HCT116 (cell line): ENCODE measurements at regions not wholly inside any gene's neighbourhood (a gene's known extent, or its start where the extent isn't known, plus 50 kb on each side); places are given as distances from the start of the nearest gene placed in this dataset.

Experiments
- ATAC-seq: fragments of 200-7000 bp; cut with Tn5 transposase; 2 replicates; pipeline ENCODE4 v1.9.1; 2020; ENCODE audit warnings: mild to moderate bottlenecking, moderate library complexity
- BruUV-seq: library from RNA; stranded (reverse); fragments of 400-500 nt; replicated peaks from 2 replicates; lab custom pipeline; 2021; lab: Mats Ljungman, UMichigan
- CTCF ChIA-PET: fragments of 300-600 bp; sonication (Branson Sonifier 250); formaldehyde crosslinking; loops from one replicate; lab custom pipeline; 2021; ENCODE audit warnings: antibody characterized with exemption; lab: Charles Lee
- POLR2A ChIA-PET: fragments of 300-600, 350-600 bp; sonication (Branson Sonifier 250); formaldehyde crosslinking; loops from one replicate; lab custom pipeline; 2021; ENCODE audit warnings: antibody characterized with exemption; lab: Charles Lee
- RAD21 ChIA-PET, 2 experiments: fragments of 300-600 bp; sonication (Branson Sonifier 250); formaldehyde crosslinking; loops; one replicate each; lab custom pipeline; 2023; ENCODE audit warnings: low total read pairs in 2 of 2; ENCODE audit not compliant: uncharacterized antibody in 2 of 2, unreplicated experiment in 2 of 2, low non-redundant PET in 1 of 2; lab: Charles Lee
- DNase-seq: peaks from one replicate; pipeline ENCODE4 v3.0.0-alpha.2; 2010; ENCODE audit warnings: low read depth, low spot score
- H2AFZ ChIP-seq: fragments of 200-600 bp; shearing (Covaris generic), sonication (generic); 2 replicates; pipeline ENCODE4 v1.6.1; 2017; ENCODE audit warnings: low read depth, mixed run types, mixed read lengths, antibody characterized with exemption, low read length; ENCODE audit not compliant: poor library complexity, severe bottlenecking
- H3K27ac ChIP-seq: 2 replicates; pipeline ENCODE4 v1.5.1; 2012; ENCODE audit warnings: low read depth, low read length
- H3K27me3 ChIP-seq: fragments of 200-600 bp; sonication (generic); 2 replicates; pipeline ENCODE4 v1.6.1; 2016; ENCODE audit warnings: mixed run types, low read length, mixed read lengths; ENCODE audit not compliant: insufficient read depth
- H3K36me3 ChIP-seq, 2 experiments: fragments of 200-500 bp in 1 of 2; fragments of 200-600 bp in 1 of 2; sonication (Bioruptor generic) in 1 of 2; sonication (generic) in 1 of 2; 2 replicates each; pipeline versions ENCODE4 v1.5.1 to v1.6.1; 2014 to 2016; ENCODE audit warnings: low read length in 2 of 2, inconsistent platforms in 1 of 2, mixed read lengths in 1 of 2, mixed run types in 1 of 2; ENCODE audit not compliant: insufficient read depth in 2 of 2, control insufficient read depth in 1 of 2
- H3K4me1 ChIP-seq, 2 experiments: fragments of 200-600 bp in 1 of 2; sonication (generic) in 1 of 2; 2 replicates each; pipeline versions ENCODE4 v1.5.1 to v1.6.1; 2012 to 2017; ENCODE audit warnings: low read length in 2 of 2, inconsistent platforms in 1 of 2, mild to moderate bottlenecking in 1 of 2, mixed read lengths in 1 of 2, mixed run types in 1 of 2, moderate library complexity in 1 of 2; ENCODE audit not compliant: insufficient read depth in 2 of 2, control insufficient read depth in 1 of 2
- H3K4me2 ChIP-seq: fragments of 200-600 bp; sonication (generic); 2 replicates; pipeline ENCODE4 v1.6.1; 2017; ENCODE audit warnings: mixed run types, low read length, mixed read lengths
- H3K4me3 ChIP-seq, 2 experiments: fragments of 200-600 bp in 1 of 2; sonication (generic) in 1 of 2; replicated peaks in 1 of 2; 2 replicates each; pipeline ENCODE4 v1.5.1; 2011 to 2016; ENCODE audit warnings: low read length in 2 of 2, control low read depth in 1 of 2, low read depth in 1 of 2, mild to moderate bottlenecking in 1 of 2, mixed read lengths in 1 of 2, mixed run types in 1 of 2
- H3K79me2 ChIP-seq: fragments of 200-600 bp; sonication (generic); 2 replicates; pipeline ENCODE4 v1.6.1; 2017; ENCODE audit warnings: mild to moderate bottlenecking, mixed run types, low read length, moderate library complexity, mixed read lengths; ENCODE audit not compliant: insufficient read depth
- H3K9ac ChIP-seq: fragments of 200-600 bp; sonication (generic); 2 replicates; pipeline ENCODE4 v1.6.1; 2016; ENCODE audit warnings: low read length, mixed read lengths
- H3K9me2 ChIP-seq: fragments of 200-600 bp; sonication (generic), shearing (Covaris generic); 2 replicates; pipeline ENCODE4 v1.6.1; 2017; ENCODE audit warnings: mixed run types, mild to moderate bottlenecking, moderate library complexity; ENCODE audit not compliant: insufficient read depth
- H3K9me3 ChIP-seq, 2 experiments: fragments of 200-500 bp in 1 of 2; fragments of 200-600 bp in 1 of 2; sonication (Bioruptor generic) in 1 of 2; sonication (generic) in 1 of 2; 2 replicates each; pipeline ENCODE4 v1.6.1; 2014 to 2017; ENCODE audit warnings: low read length in 2 of 2, mixed read lengths in 2 of 2, inconsistent platforms in 1 of 2, low read depth in 1 of 2, mild to moderate bottlenecking in 1 of 2, mixed run types in 1 of 2, moderate library complexity in 1 of 2; ENCODE audit not compliant: control insufficient read depth in 1 of 2, insufficient read depth in 1 of 2
- H4K20me1 ChIP-seq: fragments of 200-600 bp; sonication (generic), shearing (Covaris generic); 2 replicates; pipeline ENCODE4 v1.6.1; 2017; ENCODE audit warnings: mixed run types, mild to moderate bottlenecking, moderate library complexity; ENCODE audit not compliant: insufficient read depth
- CBX3 ChIP-seq: IDR thresholded peaks from 2 replicates; pipeline ENCODE4 v1.6.1; 2012; ENCODE audit warnings: low read depth
- CEBPB ChIP-seq: IDR thresholded peaks from 2 replicates; pipeline ENCODE4 v1.6.1; 2012; ENCODE audit warnings: low read depth
- ELF1 ChIP-seq: IDR thresholded peaks from 2 replicates; pipeline ENCODE4 v1.6.1; 2012; ENCODE audit warnings: low read depth, borderline replicate concordance
- EZH2 ChIP-seq: fragments of 200-600 bp; sonication (generic); IDR thresholded peaks from 2 replicates; pipeline ENCODE4 v1.6.1; 2017; ENCODE audit warnings: antibody characterized with exemption, mixed run types
- EZH2phosphoT487 ChIP-seq: fragments of 200-600 bp; IDR thresholded peaks from 2 replicates; pipeline ENCODE4 v1.6.1; 2018; ENCODE audit warnings: antibody characterized with exemption, borderline replicate concordance
- FOSL1 ChIP-seq: IDR thresholded peaks from 2 replicates; pipeline ENCODE4 v1.6.1; 2012; ENCODE audit warnings: low read depth
- JUND ChIP-seq: IDR thresholded peaks from 2 replicates; pipeline ENCODE4 v1.6.1; 2012
- POLR2A ChIP-seq: IDR thresholded peaks from 2 replicates; pipeline ENCODE4 v1.7.0; 2011; ENCODE audit warnings: borderline replicate concordance; ENCODE audit not compliant: insufficient read depth, insufficient read length; ENCODE audit errors: extremely low read depth
- POLR2AphosphoS5 ChIP-seq: IDR thresholded peaks from 2 replicates; pipeline ENCODE4 v1.6.1; 2011; ENCODE audit warnings: mild to moderate bottlenecking, low read depth, low read length, moderate library complexity
- RAD21 ChIP-seq: IDR thresholded peaks from 2 replicates; pipeline ENCODE4 v1.6.1; 2012; ENCODE audit warnings: low read depth, mild to moderate bottlenecking
- SIN3A ChIP-seq: IDR thresholded peaks from 2 replicates; pipeline ENCODE4 v1.6.1; 2012; ENCODE audit warnings: low read depth
- SP1 ChIP-seq: IDR thresholded peaks from 2 replicates; pipeline ENCODE4 v1.6.1; 2012; ENCODE audit warnings: low read depth
- SRF ChIP-seq: IDR thresholded peaks from 2 replicates; pipeline ENCODE4 v1.6.1; 2012; ENCODE audit warnings: low read depth
- TCF7L2 ChIP-seq: IDR thresholded peaks from 2 replicates; pipeline ENCODE4 v1.7.0; 2011; ENCODE audit warnings: borderline replicate concordance, inconsistent platforms; ENCODE audit not compliant: insufficient read depth, insufficient read length; ENCODE audit errors: extremely low read depth
- YY1 ChIP-seq: IDR thresholded peaks from 2 replicates; pipeline ENCODE4 v1.6.1; 2011; ENCODE audit warnings: low read length, low read depth, moderate library complexity, mild to moderate bottlenecking; ENCODE audit not compliant: insufficient replicate concordance; ENCODE audit errors: extremely low read depth
- ZFX ChIP-seq: fragments of 450-650 bp; IDR thresholded peaks from 2 replicates; pipeline ENCODE4 v1.6.1; 2017
- intact Hi-C: fragments of 100-400 bp; cut with micrococcal nuclease; formaldehyde crosslinking; loops from 2 replicates; pipeline ENCODE4 v1.10.0; 2022
- TF ChIP-seq, protein P1 (sequence below): IDR thresholded peaks from 2 replicates; pipeline ENCODE4 v1.6.1; 2011; ENCODE audit warnings: mild to moderate bottlenecking, low read length, moderate library complexity; ENCODE audit not compliant: insufficient replicate concordance; ENCODE audit errors: extremely low read depth
- TF ChIP-seq, protein P2 (sequence below): IDR thresholded peaks from 2 replicates; pipeline ENCODE4 v1.6.1; 2012; ENCODE audit warnings: low read depth
- TF ChIP-seq, protein P3 (sequence below): IDR thresholded peaks from 2 replicates; pipeline ENCODE4 v1.6.1; 2012

DNA sequence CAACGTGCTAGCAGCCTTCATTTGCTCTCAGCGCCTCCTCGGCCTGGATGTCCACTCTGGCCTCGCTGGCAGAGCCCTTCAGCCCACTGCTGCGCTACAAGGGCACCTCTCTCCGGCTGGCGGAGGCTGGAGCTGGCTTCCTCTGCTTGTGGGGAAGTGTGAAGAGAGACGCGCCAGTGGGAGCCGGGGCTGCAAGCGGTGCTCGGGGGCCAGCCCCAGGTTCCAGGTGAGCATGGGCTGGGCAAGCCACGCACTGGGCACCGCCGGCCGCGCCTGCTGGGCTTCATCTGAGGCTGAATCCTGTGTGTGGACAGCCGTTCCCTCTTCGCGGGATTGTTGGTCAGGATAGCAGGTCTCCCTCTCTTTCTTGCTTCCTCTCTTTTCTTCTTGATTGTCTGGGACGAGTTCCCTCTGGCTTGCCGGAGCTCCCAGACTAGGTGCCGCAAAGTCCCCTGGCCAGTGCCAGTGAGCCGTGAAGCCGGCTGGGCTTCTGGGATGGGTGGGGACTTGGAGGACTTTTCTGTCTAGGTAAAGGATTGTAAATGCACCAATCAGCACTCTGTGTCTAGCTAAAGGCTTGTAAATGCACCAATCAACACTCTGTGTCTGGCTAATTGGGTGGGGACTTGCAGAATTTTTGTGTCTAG is 165.0 kb downstream of the HEPH start:
- Histone ChIP-seq H3K27me3 (no peaks in the 10 kb centered on the region), H3K36me3 (no peaks in the 10 kb centered on the region), H3K9me2 (no peaks in the 10 kb centered on the region), H2AFZ (no peak overlapping the region), H3K9ac (no peak overlapping the region), H3K4me1 (no peaks in the 10 kb centered on the region), H3K4me3 (no peak overlapping the region), H3K27ac (no peak overlapping the region), H3K79me2 (no peaks in the 10 kb centered on the region), H4K20me1 (no peaks in the 10 kb centered on the region), H3K4me2 (no peak overlapping the region), H3K9me3 (no peaks in the 10 kb centered on the region)
- CTCF ChIA-PET, result no interaction called here
- POLR2A ChIA-PET, result no interaction called here
- intact Hi-C loops, result no loop called here
- no peak for ATAC-seq
- no TSS peak for BruUV-seq
- RAD21 ChIA-PET, result no interaction called here
- TF ChIP-seq, protein P1, sequence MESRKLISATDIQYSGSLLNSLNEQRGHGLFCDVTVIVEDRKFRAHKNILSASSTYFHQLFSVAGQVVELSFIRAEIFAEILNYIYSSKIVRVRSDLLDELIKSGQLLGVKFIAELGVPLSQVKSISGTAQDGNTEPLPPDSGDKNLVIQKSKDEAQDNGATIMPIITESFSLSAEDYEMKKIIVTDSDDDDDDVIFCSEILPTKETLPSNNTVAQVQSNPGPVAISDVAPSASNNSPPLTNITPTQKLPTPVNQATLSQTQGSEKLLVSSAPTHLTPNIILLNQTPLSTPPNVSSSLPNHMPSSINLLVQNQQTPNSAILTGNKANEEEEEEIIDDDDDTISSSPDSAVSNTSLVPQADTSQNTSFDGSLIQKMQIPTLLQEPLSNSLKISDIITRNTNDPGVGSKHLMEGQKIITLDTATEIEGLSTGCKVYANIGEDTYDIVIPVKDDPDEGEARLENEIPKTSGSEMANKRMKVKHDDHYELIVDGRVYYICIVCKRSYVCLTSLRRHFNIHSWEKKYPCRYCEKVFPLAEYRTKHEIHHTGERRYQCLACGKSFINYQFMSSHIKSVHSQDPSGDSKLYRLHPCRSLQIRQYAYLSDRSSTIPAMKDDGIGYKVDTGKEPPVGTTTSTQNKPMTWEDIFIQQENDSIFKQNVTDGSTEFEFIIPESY, result no peak
- TF ChIP-seq POLR2AphosphoS5 (no peak), FOSL1 (no peak), JUND (no peak), YY1 (no peak), SIN3A (no peak), ELF1 (no peak), RAD21 (no peak), POLR2A (no peak), CEBPB (no peak), EZH2 (no peak), EZH2phosphoT487 (no peak), ZFX (no peak), SP1 (no peak), CBX3 (no peak), SRF (no peak), TCF7L2 (no peak)
- TF ChIP-seq, protein P2, sequence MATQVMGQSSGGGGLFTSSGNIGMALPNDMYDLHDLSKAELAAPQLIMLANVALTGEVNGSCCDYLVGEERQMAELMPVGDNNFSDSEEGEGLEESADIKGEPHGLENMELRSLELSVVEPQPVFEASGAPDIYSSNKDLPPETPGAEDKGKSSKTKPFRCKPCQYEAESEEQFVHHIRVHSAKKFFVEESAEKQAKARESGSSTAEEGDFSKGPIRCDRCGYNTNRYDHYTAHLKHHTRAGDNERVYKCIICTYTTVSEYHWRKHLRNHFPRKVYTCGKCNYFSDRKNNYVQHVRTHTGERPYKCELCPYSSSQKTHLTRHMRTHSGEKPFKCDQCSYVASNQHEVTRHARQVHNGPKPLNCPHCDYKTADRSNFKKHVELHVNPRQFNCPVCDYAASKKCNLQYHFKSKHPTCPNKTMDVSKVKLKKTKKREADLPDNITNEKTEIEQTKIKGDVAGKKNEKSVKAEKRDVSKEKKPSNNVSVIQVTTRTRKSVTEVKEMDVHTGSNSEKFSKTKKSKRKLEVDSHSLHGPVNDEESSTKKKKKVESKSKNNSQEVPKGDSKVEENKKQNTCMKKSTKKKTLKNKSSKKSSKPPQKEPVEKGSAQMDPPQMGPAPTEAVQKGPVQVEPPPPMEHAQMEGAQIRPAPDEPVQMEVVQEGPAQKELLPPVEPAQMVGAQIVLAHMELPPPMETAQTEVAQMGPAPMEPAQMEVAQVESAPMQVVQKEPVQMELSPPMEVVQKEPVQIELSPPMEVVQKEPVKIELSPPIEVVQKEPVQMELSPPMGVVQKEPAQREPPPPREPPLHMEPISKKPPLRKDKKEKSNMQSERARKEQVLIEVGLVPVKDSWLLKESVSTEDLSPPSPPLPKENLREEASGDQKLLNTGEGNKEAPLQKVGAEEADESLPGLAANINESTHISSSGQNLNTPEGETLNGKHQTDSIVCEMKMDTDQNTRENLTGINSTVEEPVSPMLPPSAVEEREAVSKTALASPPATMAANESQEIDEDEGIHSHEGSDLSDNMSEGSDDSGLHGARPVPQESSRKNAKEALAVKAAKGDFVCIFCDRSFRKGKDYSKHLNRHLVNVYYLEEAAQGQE, result no peak
- TF ChIP-seq, protein P3, sequence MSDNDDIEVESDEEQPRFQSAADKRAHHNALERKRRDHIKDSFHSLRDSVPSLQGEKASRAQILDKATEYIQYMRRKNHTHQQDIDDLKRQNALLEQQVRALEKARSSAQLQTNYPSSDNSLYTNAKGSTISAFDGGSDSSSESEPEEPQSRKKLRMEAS, result no peak
- DNase-seq, result no peak
